GM18870 (cell line): ENCODE measurements at regions not wholly inside any gene's neighbourhood (a gene's known extent, or its start where the extent isn't known, plus 50 kb on each side); places are given as distances from the start of the nearest gene placed in this dataset.

Experiments used
- ATAC-seq: cut with Tn5 transposase; IDR thresholded peaks from one replicate; pipeline ENCODE4 v1.9.1; 2021; ENCODE audit warnings: moderate library complexity; ENCODE audit not compliant: unreplicated experiment

- no peak for ATAC-seq
Measured at GRCh38 chr5:14090755-14091154, 52.4 kb upstream of the TRIO start.

- ATAC-seq = no peak
Measured at GRCh38 chr5:14090290-14090689, 52.9 kb upstream of the TRIO start.

- no peak for ATAC-seq
Measured at GRCh38 chr5:14089198-14089597, 53.9 kb upstream of the TRIO start.

GRCh38 chr5:14086261-14086660 is 56.9 kb upstream of the TRIO start:
- no peak for ATAC-seq

GRCh38 chr5:14082973-14083372 is 60.2 kb upstream of the TRIO start:
- no peak for ATAC-seq

GRCh38 chr5:14082523-14082922 is 60.6 kb upstream of the TRIO start:
- ATAC-seq = no peak

DNA sequence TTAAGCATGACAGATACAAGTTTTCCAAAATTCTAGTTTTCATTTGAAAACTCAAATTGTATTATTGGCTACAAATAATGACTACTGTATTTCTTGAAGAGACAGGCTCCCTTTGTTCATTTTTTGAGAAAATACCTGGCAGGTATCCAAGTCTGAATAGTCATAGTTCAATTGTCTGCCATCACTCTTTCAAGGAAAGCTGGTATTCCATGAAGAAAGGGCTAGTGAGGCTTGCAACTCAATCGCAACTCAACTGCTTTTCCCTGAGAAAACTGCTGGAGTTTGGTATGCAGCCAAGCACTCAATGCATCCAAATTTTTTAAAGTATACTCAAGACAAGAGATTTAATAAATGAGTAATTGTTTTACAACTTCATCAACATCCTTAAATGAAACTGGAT is 61.4 kb upstream of the TRIO start:
- ATAC-seq = no peak

GRCh38 chr5:14078716-14079115 is 64.4 kb upstream of the TRIO start:
- ATAC-seq = no peak

DNA sequence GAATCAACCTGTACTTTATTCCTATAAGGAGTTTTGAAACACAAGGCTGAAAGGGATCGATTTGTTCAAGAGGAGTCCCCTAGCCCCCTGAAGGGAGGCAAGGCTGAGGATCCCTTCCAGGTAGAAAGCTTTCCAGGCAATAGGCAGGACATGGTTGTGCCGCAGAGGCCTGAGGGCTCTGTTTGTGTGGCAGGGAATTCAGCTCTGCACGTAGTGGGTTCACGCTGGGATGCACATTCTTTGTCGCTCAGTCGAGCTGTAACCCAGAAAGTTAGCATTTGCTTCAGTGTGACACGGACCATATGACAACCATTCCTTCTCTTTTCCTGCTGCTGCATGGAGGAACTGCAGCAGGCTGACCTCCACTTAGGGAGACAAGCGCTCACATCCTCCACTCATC is 65.6 kb upstream of the TRIO start:
- no peak for ATAC-seq

- ATAC-seq = no peak
Measured at GRCh38 chr5:14076561-14076960, 66.6 kb upstream of the TRIO start.

DNA sequence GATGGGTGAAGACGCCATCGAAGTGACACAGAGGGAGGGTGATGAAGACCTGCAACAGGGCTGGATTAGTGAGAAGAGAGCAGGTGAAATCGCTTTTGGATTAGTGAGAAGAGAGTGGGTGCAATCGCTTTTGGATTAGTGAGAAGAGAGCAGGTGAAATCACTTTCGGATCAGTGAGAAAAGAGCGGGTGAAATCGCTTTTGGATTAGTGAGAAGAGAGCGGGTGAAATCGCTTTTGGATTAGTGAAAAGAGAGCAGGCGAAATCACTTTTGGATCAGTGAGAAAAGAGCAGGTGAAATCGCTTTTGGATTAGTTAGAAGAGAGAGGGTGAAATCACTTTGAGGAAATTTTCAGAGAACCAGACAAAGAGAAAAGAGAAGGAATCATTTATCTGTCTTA is 67.2 kb upstream of the TRIO start:
- ATAC-seq = no peak

GRCh38 chr5:14071433-14071832 is 71.7 kb upstream of the TRIO start:
- no peak for ATAC-seq

- ATAC-seq = no peak
Measured at GRCh38 chr5:14069021-14069420, 74.1 kb upstream of the TRIO start.

- no peak for ATAC-seq
Measured at GRCh38 chr5:14068136-14068535, 75.0 kb upstream of the TRIO start.

DNA sequence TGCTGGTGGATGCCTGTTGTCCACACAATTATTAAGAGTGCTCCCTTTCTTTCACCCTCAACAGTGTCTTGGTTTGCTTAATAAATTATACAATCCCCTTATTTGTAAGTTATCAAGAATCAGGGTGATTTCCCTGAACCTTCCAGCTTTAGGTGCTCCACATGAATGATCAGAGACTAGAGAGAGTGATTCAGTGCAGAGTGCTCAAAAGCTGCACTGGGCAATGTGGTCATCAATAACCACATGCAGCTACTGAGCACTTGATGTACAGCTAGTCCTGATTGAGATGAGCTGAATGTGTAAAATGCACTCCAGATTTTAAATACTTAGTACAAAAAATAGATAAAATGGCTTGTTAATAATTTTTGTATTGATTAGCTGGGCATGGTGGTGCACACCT is 76.8 kb upstream of the TRIO start:
- no peak for ATAC-seq

DNA sequence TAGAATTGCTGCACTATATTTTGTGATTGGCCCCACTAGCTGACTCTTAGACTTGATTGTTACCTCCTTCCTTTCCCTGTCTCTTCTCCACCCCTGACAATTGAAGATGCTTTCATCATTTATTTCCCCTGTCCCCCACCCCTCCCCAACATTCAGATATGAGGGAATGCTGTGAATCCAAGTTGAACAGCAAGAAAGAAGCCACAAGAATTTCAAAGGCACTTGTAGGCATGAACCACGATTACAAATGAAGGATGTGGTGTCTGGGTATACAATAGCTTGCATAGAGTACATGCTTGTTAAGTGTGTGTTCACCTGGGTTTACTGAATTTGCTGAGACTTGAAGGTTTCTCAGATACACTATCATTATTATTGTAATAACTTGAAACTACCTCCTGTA is 78.3 kb upstream of the TRIO start:
- ATAC-seq = no peak

DNA sequence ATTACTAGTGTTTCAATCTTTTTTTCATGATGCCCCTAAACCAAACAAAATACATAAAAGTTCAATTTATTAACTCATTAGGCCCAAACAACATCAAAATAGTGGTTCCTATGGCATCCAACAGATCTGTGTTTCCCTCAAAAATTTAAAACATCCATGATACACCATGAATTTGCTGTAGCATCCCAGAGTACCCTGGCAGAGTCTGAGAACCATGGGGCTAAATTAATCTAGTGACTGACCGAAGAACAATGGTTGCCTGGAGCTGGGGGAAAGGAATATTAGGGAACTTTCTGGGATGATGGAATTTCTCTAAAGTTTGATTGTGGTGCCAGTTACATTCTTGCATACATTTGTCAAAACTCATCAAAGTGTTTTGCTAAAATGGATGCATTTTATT is 79.5 kb upstream of the TRIO start:
- no peak for ATAC-seq

GRCh38 chr5:14063138-14063537 is 80.0 kb upstream of the TRIO start:
- ATAC-seq = no peak

DNA sequence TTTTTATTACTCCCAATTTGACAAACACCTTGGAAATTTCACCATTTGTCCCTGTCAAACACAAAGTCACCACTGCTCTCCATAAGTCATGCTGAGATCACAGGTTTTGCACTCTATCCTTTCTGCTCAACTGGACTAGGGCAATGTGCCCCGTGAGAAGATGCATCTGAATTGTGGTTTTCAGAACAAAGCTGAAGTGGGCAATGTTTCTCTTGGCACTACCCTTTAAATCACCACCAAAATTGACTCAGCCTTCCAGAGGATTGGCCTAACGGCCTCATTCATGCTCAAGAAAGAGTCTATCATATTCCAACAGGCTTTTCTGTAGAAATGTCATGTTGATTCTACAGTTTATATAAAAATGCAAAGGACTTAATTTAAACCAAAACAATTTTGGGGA is 81.0 kb upstream of the TRIO start:
- no peak for ATAC-seq

GRCh38 chr5:14061106-14061505 is 82.0 kb upstream of the TRIO start:
- no peak for ATAC-seq

GRCh38 chr5:14060218-14060617 is 82.9 kb upstream of the TRIO start:
- no peak for ATAC-seq

GRCh38 chr5:14059810-14060209 is 83.3 kb upstream of the TRIO start:
- no peak for ATAC-seq

GRCh38 chr5:14057289-14057688 is 85.9 kb upstream of the TRIO start:
- ATAC-seq = no peak

GRCh38 chr5:14056039-14056438 is 87.1 kb upstream of the TRIO start:
- no peak for ATAC-seq
